HG03565 (cell line): ENCODE measurements at regions not wholly inside any gene's neighbourhood (a gene's known extent, or its start where the extent isn't known, plus 50 kb on each side); places are given as distances from the start of the nearest gene placed in this dataset.

Experiments
- ATAC-seq: cut with Tn5 transposase; IDR thresholded peaks from one replicate; pipeline ENCODE4 v1.9.1; 2021; ENCODE audit warnings: mild to moderate bottlenecking, moderate library complexity; ENCODE audit not compliant: unreplicated experiment

GRCh38 chr6:165831812-165832510 lies 168.9 kb upstream of the PDE10A start:
- no peak for ATAC-seq

- ATAC-seq = no peak
Observed at GRCh38 chr6:165830761-165831160, 167.7 kb upstream of the PDE10A start.

- no peak for ATAC-seq
Observed at GRCh38 chr6:165829376-165829775, 166.3 kb upstream of the PDE10A start.

- no peak for ATAC-seq
Observed at GRCh38 chr6:165827190-165827518, 164.1 kb upstream of the PDE10A start.

- ATAC-seq = no peak
Observed at GRCh38 chr6:165826487-165827189, 163.6 kb upstream of the PDE10A start.

- ATAC-seq = no peak
Observed at GRCh38 chr6:165825256-165825815, 162.3 kb upstream of the PDE10A start.

GRCh38 chr6:165823609-165824326 lies 160.7 kb upstream of the PDE10A start:
- ATAC-seq = no peak

GRCh38 chr6:165822501-165822900 lies 159.5 kb upstream of the PDE10A start:
- ATAC-seq = no peak

GRCh38 chr6:165821754-165822153 lies 158.7 kb upstream of the PDE10A start:
- ATAC-seq = no peak

GRCh38 chr6:165820934-165821333 lies 157.9 kb upstream of the PDE10A start:
- no peak for ATAC-seq

GRCh38 chr6:165820407-165820806 lies 157.4 kb upstream of the PDE10A start:
- ATAC-seq = no peak

- ATAC-seq = no peak
Observed at GRCh38 chr6:165819394-165819793, 156.4 kb upstream of the PDE10A start.

GRCh38 chr6:165818200-165818599 lies 155.2 kb upstream of the PDE10A start:
- ATAC-seq = no peak

GRCh38 chr6:165817771-165818170 lies 154.7 kb upstream of the PDE10A start:
- no peak for ATAC-seq

- no peak for ATAC-seq
Observed at GRCh38 chr6:165817148-165817547, 154.1 kb upstream of the PDE10A start.

GRCh38 chr6:165814679-165815078 lies 151.6 kb upstream of the PDE10A start:
- no peak for ATAC-seq

GRCh38 chr6:165811512-165811911 lies 148.5 kb upstream of the PDE10A start:
- no peak for ATAC-seq

- ATAC-seq = no peak
Observed at GRCh38 chr6:165808021-165808420, 145.0 kb upstream of the PDE10A start.

GRCh38 chr6:165807249-165807960 lies 144.4 kb upstream of the PDE10A start:
- ATAC-seq = no peak

- no peak for ATAC-seq
Observed at GRCh38 chr6:165806126-165806810, 143.2 kb upstream of the PDE10A start.

GRCh38 chr6:165805636-165806035 lies 142.6 kb upstream of the PDE10A start:
- no peak for ATAC-seq
